ENCODE measurements at regions not wholly inside any gene's neighbourhood (a gene's known extent, or its start where the extent isn't known, plus 50 kb on each side); places are given as distances from the start of the nearest gene placed in this dataset.

DNA sequence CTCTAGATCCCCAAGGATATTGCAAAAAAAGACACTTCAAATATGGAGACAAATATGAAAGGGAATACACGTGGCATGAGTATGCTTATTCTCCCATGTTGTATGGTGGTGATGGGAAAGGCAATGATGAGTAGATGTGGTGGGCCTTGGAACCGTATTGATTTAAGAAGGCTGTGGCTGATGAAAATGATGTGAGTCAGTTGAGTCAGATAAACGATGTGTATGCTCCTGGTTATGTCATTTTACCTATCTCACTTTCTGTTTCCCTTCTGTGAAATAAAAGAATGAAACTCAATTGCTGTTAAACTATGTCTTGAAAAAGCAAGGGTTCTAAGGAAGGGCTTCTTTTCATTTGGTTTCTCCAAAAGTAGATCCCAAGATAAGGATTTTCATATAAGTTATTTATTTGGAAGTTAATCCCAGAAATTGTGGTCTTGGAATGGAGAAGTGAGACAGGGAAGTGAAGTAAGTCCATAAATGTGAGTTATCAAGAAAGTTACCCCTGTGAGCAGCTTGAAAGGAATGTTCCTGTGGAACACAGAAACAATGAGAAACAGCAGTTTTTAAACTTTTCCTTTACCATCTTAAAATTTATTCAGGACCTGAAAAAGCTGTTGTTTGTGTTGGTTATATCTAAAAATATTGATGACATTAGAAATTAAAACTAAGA is 292.0 kb downstream of the DUSP10 start:
- H3K27me3 ChIP-seq, result no peaks in the 10 kb centered on the region; the same call in 1 of the 2 replicates
- DNase-seq, result no peak
- no peaks in the 10 kb centered on the region for H3K9me3 ChIP-seq
- H3K4me3 ChIP-seq (ENCODE audit: low read depth, low read length), result no peak overlapping the region
- no peaks in the 10 kb centered on the region for H3K4me1 ChIP-seq
- H3K36me3 ChIP-seq, result no peaks in the 10 kb centered on the region
- no peak for TF ChIP-seq CTCF (IDR thresholded peaks at IDR 0.05; ENCODE audit: low read depth, low read length)

- no peak for DNase-seq
- H3K36me3 ChIP-seq, result no peaks in the 10 kb centered on the region
- TF ChIP-seq CTCF (IDR thresholded peaks at IDR 0.05; ENCODE audit: low read depth, low read length), result no peak
These were observed 290.1 kb downstream of the DUSP10 start for GRCh38 chr1:221451741-221452140.

DNA sequence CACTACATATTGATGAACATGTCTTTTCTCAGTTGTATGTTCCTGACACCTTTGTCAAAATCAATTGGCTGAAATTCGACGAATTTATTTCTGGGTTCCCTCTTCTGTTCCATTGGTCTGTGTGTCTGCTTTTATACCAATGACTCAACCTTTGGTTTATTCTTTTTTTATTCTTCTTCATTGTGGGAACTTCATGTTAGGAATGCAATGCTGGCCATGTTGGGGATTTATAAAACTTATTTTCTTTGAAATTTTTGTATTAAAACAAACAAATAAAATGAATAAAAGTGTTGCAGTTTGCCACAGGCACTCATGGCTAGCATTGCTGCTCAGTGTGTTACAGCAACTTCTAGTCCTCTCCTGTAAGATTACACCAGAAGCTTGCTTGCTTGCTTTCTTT is 287.8 kb downstream of the DUSP10 start:
- Histone ChIP-seq H3K9me3 (no peaks in the 10 kb centered on the region), H3K4me3 (ENCODE audit: low read depth, low read length) (no peak overlapping the region), H3K27me3 (no peaks in the 10 kb centered on the region; the same call in 1 of the 2 replicates), H3K4me1 (peaks cover 10% of the 10 kb centered on the region; the same call in 1 of the 2 replicates), H3K36me3 (no peaks in the 10 kb centered on the region)
- DNase-seq, result no peak
- no peak for TF ChIP-seq CTCF (IDR thresholded peaks at IDR 0.05; ENCODE audit: low read depth, low read length)

More at GRCh38 chr1:221451741-221452140, 290.1 kb downstream of the DUSP10 start:
- Histone ChIP-seq H3K4me1 (no peaks in the 10 kb centered on the region), H3K9me3 (no peaks in the 10 kb centered on the region), H3K27me3 (no peaks in the 10 kb centered on the region; the same call in 1 of the 2 replicates), H3K4me3 (ENCODE audit: low read depth, low read length) (no peak overlapping the region)

DNA sequence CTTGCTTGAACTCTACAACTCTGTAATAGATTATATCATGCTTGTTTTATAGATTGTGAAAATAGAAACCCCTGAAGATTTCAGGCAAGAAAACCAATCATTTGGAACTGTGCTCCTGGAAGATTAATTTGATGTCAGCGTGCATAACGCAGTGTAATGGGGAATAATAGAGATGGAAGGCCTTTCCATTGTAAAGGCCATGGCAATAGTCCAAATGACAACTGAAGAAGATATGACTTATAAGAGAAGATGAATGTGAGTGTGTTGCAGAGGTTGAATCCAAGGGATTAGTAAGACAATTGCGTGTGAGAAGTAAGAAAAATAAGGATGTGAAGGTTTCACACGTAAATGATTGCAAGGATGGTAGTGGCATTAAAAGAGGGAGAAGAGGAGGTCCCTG is 285.0 kb downstream of the DUSP10 start:
- no peak for TF ChIP-seq CTCF (IDR thresholded peaks at IDR 0.05; ENCODE audit: low read depth, low read length)
- Histone ChIP-seq H3K4me1 (peaks cover 10% of the 10 kb centered on the region; the same call in 1 of the 2 replicates), H3K9me3 (no peaks in the 10 kb centered on the region), H3K36me3 (no peaks in the 10 kb centered on the region), H3K4me3 (ENCODE audit: low read depth, low read length) (no peak overlapping the region), H3K27me3 (no peaks in the 10 kb centered on the region)
- DNase-seq, result no peak

GRCh38 chr1:221457685-221458446 is 284.0 kb downstream of the DUSP10 start:
- no peak overlapping the region for H3K4me3 ChIP-seq (ENCODE audit: low read depth, low read length)
- TF ChIP-seq CTCF (IDR thresholded peaks at IDR 0.05; ENCODE audit: low read depth, low read length), result no peak
- no peak for DNase-seq
- H3K36me3 ChIP-seq, result no peaks in the 10 kb centered on the region
- H3K27me3 ChIP-seq, result no peaks in the 10 kb centered on the region
- H3K9me3 ChIP-seq, result no peaks in the 10 kb centered on the region
- peaks cover 10% of the 10 kb centered on the region; the same call in 1 of the 2 replicates for H3K4me1 ChIP-seq
